ENCODE measurements at regions not wholly inside any gene's neighbourhood (a gene's known extent, or its start where the extent isn't known, plus 50 kb on each side); places are given as distances from the start of the nearest gene placed in this dataset.

DNA sequence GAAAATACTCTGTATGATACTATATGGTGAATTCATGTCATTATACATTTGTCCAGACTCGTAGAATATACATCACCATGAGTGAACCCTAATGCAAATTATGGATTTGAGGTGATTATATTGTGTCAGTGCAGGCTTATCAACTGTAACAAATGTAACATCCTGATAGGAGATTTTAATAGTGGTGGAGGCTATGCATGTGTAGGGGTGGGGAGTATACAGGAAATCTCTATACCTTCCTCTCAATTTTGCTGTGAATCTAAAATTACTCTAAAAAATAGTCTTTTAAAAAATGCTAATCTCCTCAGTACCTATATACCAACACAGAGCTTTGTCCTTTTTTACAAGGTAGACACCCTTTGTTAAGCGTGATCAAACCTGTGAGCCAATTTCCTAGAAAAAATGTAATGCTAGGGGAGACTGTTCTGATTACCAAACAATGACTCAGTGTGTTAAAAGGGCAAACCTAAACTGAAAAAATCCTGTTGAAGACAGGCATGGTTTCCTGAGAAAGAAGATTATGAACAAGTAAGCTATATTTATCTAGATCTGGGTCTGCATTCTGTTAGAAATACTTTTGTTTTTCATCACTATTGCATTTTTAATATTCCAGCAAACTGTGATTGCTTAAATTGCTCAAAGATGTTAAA, 170.9 kb downstream of the DUSP6 start:
- DNase-seq = no peak

DNA sequence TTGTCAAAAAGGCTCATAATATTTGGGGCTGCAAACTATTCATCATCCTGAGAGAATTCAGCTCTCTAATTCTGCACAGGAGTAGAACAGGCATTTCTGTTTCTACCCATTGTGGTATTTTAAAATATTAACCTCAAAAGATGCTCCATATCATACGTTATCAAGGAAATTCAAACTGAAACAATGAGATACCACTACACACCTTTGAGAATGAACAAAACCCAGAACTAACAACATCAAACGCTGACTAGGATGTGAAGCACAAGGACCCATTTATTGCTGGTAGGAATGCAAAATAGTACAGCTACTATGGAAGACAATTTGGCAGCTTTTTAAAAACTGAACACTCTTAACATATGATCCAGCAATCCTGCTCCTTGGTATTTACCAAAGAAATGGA, 171.8 kb downstream of the DUSP6 start:
- no peak for DNase-seq

DNA sequence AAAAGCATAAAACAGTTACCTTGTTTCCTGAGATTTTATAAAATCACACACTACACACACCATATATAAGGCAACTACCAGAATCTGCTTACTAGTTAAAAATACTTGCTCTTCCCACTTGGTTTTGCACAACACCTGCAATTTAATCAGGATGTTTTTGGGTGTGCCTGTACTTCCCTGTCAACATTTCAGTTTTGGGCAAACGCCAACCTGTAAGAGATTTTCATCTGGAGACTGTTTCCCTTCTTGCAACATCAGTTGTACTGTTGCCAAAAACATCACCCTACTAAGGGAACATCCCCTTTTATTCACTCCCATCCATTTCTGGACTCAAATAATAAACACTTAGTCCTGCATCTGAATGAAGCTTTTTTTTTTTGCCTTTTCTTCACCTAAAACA, 172.3 kb downstream of the DUSP6 start:
- no peak for DNase-seq

DNA sequence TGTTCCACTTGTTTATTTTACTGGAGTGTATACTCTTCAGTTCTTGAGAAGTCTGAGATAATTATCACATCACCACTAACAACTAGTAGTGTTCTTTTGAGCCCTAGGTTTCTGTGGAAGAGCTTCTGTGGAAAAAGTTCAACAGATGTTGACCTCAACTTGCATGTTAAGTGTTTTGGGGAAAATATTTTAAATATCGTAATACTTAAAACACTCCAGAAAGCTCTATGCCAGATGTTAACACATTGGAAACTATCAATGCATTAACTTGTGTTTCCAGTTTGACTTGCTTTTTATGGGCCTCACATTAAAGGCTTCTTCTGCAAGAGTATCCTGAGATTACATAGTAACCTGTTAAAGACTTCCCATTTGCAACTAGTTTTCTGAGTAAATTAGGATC, 173.1 kb downstream of the DUSP6 start:
- DNase-seq = no peak

DNA sequence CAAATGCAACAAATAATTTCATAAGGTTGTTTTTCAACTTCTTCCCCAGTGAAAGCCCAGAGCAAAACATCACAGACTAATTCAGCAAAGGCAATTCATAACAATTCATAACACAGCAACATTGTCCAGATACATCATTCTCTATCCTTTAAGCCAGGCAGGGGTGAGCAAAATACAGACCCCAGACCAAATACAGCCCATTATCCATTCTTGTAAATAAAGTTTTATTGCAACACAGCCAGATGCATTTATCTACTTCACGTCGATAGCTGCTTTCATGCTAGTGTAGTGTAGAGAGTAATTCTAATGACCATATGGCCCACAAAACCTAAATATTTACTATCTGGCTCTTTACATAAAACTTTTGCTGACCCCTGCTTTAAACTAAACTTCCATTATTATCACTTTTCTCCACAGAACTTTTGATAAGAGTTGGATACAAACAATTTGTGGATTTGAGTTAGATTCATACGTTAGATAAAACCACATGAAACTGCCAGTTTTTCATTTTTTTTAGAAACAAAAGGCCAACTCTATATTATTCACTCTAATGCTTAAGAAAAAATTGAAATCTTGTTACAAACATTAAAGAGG, 174.4 kb downstream of the DUSP6 start:
- DNase-seq = no peak

DNA sequence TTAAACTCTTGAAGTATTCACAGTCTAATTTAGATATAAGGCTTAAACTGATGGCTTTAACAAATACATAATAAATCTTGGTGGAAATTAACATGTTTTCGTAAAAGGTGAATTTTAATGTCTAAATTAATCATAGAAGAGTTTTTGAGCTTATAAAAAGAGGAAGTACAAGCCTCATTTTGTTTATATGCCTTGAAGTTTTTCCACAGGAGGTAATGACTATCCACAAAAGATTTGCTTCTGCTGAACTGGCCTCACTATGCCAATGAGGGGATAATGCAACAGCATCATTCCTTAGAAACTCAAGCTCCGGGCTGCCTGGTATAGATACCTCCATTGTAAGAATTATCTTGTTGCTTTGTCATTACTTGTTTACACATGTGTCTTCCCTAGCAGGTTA, 175.6 kb downstream of the DUSP6 start:
- DNase-seq = no peak

DNA sequence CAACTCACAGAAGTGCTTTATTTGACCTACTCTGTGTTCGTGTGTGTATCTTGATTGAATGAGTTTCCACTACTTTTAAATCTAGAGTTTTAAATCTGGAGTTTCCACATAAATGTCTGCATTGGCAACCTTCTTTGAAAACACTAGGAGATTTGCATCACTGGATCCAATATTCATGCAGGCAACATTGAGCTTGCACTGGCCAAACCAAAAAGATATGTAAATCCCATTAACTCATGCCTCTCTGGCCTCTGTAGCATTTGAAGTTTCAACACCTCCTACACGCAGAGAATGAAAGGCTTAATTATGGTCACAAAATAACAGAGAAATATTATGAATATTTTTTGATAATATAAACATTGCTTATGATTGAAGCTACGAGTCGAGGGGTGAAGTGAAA, 178.6 kb downstream of the DUSP6 start:
- DNase-seq = no peak

DNA sequence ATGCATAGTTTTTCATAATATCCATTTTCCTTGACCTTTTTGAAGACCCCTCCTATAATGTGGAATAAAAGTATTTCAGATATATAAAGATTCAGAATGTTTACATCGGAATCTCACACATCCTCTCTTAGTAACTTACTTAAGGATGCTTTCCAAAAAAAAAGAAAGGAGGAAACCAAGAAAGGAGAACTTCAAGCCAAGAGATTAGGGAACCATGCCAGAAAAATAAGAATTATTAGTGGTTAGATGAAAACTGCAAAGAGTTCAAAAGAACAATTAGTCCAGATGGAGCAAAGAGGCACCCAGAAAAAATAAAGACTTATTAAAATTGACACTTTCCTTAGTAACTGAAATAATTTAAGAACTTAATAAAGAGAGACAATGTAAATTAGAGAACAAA, 179.2 kb downstream of the DUSP6 start:
- no peak for DNase-seq

DNA sequence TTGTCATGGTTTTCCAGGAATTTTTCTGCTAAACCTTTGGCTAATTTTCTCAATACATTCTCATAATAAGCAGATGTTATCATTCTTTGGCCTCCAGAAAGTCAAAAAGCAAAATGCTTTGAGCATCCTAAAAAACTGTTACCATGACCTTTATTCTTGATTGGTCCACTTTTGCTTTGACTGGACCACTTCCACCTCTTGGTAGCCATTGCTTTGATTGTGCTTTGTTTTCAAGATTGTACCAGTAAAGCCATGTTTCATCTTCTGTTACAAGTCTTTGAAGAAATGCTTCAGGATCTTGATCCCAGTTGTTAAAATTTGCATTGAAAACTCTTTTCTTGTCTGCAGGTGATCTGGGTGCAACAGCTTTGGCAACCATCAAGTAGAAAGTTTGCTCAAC, 180.1 kb downstream of the DUSP6 start:
- DNase-seq = no peak

DNA sequence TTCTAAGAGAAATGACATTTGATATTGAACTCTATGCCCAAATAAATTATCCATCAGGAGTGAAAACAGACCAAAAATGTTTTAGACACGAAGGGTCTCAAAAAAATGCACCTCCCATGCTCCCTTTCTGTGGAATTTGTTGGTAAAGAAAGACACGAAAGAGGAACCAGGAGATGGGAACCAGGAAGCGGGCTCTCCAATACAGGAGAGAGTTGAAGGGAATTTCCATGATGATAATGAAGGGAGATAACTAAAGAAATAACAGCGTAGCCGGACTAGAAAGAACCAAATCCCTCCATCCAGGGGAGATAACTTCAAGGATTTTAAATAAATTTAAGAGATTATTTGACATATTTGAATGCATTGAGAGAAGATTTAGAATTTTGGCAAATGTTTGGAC, 183.0 kb downstream of the DUSP6 start:
- no peak for DNase-seq

DNA sequence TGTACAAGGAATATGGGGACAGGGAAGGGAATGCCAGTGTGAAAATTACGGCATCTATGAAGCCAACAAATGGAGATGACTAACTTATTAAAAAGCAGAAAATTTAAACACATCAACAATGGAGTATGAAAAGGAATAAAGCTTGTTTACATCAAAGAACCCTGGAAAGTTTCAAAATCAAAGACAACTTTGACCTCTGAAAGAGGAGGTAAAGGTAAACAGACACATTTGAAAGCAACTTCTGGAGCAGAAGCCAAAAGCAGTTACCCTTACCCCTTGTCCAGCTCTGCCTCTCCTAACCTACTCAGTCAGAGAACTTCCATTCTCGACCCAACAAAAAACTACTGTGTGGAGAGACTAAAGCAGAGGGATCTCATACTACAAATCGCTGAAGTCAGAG, 184.3 kb downstream of the DUSP6 start:
- no peak for DNase-seq

DNA sequence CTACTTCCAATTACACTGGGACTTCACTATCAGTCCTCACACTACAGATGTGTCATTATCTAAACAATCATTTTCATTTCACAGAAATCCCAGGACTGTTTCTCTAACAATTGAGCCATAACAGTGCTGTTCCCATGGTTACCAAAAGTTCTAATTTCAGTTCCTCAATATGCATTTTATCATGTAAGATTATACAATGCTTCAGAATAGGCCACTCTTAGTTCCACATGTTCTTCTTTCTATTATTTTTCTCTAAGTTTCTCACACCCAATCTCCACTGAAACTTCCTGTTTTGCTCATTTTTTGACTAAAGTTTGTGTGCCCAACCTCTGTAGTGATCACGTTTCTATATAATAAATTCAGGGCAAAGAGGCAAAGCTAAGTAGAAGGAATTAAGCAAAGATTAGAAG, 185.8 kb downstream of the DUSP6 start:
- no peak for DNase-seq

DNA sequence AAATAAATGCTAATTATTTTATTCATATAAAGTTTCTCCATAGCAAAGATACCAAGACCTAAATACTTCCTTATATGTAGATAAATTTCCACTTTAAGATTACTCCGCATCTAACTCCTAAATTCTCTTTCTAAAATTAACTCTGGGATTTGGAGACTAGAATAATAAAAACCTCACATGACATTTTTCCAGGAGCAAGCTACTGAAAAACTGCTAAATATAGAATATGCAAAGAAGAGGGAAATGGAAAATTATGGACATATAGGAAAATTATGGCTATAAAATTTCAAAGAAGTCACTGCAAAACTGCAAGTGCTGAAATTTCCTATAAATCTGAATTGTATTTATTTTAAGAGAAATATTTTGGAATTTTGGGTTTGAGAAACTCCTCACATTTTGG, 186.2 kb downstream of the DUSP6 start:
- DNase-seq = no peak

DNA sequence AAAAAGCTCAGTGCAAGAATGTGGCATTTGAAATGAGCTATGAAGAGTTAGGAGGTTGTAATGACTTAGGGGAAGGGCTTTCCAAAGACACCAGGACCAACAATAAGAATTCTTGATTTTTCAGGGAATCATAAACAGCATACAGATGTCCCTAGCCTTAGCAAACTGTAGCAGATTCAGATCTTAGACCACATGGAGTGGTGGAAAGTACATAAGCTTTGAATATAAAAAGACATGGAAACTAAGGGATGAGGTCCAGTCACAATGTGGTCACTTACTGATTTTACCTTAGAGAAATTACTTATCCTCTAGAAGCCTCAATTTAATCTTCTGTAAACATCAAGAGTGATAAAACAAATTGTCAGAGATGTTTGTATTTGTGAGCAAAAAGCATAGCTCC, 186.6 kb downstream of the DUSP6 start:
- no peak for DNase-seq

DNA sequence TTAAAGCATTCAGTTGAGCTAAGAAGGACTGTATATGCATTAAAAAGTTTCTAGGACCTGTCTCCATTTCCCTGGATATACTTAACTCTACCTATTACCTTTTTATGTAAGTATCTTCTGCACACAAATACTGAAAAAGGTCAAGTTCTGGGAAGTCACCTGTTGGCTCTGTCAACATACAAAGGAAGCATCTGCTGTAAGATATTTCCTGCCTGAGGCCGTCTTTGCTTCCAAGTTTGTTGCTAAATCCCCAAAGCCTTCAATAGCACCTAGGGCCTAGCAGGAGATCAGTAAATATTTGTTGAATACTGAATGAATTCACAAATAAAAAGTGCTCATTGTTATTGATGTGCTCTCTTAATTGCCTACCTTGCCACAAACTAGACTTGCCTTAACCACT, 188.4 kb downstream of the DUSP6 start:
- DNase-seq = no peak

DNA sequence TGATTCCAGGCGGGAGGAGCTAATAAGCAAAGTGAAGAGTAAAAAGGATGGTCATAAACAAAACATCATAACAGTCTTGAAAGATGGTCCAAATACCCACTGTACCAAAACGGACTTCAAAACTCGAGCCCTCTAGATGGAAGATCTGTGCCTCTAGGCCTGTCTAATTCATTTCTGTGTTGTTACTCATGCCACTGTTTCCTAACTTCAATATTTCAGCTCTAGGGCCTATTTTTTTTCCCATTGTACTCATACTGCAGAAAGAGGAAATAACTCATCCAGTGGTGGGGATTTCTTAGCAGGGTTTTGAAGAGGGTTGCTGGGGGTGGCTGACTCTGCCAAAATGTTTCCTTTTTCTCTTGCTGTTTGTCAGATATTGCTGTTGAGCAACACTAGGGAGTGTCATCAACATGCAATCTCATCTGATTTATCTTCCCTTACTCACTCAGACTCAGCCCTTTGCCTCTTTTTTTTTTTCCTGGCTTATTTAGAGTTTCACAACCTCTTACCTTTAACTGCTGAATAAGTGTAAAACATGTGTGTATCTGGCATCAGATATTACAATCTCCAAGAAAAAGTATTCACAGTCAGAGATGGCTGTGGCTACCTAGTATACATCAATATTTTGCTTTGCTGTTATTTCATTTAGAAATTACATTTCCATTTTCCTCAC, 189.6 kb downstream of the DUSP6 start:
- peak; percentile 10 for DNase-seq

DNA sequence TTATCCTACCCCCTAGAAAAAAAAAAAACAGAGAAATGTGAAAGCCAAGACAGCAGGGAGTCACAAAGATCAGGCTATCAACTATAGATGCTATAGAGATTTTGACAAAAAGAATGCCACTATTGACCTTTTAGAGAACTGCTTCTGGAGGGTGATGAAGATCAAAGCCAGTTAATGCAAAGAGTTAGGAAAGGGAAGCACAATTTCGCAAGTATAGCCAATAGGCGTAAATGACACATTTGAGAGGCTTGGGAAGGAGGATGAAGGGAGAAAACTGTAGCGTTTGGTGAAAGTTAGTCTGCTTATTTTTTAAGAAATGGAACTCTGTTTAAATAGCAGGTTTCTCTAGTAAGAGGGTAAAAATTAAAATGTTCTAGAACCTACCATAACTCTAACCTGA, 190.7 kb downstream of the DUSP6 start:
- no peak for DNase-seq

DNA sequence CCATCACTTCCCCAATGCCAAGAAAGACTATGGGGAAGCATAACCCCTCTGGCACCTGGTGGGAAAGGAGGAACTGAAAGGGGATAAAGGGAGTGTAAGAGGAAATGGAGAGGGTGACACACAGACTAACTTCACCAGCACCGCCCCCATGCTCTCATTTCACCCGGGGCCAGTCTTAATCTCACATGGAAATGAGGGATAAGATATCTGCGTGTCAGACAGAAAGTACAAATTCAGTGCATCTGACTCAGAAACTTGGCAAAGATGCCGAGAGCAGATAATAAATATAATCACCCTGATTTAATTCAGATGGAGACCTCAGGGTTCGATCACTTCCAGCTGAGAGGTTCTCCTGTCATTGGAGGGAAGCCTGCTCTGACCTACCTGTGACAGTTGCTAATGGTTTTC, 191.6 kb downstream of the DUSP6 start:
- no peak for DNase-seq

DNA sequence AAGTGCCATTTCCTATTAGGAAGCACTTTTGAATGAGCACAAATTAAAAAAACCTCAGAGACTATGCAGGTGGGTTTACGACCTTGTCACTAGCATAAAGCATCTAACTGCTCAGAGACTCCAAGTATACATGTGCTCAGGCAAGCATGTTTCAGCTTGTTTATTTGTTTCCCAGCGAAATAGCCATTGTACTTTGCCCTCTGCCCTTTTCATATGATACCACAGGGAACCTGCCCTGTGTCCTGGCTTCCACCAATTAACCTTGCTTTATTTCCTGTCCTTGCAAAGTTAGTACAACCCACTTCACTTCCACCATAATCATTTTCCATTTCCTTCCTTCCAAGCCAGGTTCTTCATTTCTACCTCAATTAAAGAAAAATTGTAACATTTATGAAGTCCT, 194.9 kb downstream of the DUSP6 start:
- DNase-seq = no peak

DNA sequence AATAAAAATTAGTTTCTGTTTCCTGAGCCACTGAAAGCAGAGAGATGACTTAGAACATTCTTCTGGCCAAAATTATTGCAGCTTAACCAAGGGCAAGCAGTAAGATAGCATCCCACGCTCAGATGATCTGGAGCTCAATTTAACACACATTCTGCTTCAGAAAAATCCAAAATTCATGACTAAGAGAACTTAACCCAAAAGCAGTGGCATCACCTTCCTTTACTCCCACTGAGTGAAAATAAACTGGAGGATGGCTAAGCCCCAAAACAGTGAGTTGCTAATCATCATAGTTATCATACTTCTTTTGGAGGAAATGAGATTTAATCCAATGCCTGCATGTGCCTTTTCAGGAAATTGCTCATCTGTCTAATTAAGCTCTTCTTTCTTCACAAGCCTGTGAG, 195.4 kb downstream of the DUSP6 start:
- DNase-seq = no peak

DNA sequence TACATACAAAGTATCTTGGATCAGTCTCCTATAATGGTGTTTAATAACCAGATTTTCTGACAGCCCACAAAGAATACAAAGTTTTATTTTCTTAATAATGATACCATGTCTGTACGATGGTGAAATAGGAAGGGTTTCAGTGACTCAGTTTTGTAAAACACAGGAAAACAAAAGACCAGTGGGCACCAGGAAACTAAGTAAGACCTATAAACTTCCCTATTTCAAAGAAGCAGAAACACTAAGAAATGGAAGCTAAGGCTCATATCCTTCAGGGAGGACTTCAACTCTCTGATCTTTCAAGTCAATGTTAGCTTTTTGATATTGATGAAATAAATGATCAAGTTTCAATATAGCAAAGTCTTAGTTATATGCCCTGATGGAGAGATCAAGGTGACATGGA, 196.0 kb downstream of the DUSP6 start:
- no peak for DNase-seq

DNA sequence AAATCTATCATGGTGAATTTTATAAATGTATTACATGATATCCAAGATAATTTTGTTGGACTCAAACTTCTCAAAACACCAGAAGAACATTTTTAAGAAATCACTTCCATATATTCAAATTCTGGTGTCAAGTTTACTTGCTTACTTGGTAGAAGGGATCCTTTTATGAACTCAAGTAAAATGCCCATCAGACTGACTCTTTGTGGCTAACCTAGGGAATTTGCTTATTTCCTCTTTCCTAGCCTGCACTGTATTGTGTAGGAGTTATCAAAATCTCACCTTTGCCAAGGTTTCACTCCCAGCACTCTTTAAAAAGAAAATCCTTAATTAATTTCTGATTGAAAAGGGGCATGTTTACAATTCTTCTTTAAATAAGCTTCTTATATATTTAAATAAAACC, 196.5 kb downstream of the DUSP6 start:
- DNase-seq = no peak

DNA sequence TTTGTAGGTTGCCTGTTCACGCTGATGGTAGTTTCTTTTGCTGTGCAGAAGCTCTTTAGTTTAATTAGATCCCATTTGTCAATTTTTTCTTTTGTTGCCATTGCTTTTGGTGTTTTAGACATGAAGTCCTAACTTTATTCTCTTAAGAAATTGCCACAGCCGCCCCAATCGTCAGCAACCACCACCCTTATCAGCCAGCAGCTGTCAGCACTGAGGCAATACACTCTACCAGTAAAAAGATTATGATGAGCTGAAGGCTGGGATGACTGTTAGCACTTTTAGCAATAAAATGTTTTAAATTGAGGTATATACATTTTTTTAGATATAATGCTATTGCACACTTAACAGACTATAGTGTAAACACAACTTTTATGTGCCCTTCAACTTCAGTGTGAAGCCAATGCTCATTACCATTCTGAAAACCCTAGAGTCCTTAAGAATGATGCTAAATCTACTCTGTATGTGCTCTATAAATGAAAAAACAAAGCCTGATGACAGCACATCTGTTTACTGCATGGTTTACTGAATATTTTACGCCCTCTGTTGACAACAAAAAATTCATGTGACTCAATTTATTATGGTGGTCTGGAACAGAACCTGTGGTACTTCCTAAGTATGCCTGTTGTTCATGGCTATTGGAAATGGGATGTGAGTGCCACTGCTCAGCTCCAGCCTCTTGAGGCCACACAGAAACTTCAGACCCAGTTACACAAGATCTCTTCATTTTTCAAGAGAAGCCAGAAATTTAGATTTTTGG, 197.4 kb downstream of the DUSP6 start:
- DNase-seq = no peak

DNA sequence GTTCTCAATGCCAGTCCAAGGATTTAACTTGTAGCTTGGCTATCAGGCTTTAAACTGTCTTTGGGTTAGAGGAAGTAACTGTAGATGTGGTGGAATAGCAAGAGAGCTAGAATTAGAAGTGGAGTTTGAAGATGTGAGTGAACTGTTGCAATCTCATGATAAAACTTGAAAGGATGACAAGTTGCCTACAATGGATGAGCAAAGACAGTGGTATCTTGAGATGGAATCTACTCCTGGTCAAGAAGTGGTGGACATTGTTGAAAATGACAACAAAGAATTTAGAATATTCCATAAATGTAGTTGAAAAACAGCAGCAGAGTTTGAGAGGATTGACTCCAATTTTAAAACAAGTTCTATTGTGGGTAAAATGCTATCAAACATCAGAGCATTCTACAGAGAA, 199.0 kb downstream of the DUSP6 start:
- DNase-seq = no peak

All from activated T-cell treated with anti-CD3 and anti-CD28 coated beads for 4 hours (primary cell).